CD8-positive, alpha-beta memory T cell (primary cell): ENCODE measurements at regions not wholly inside any gene's neighbourhood (a gene's known extent, or its start where the extent isn't known, plus 50 kb on each side); places are given as distances from the start of the nearest gene placed in this dataset.
"Not testable (repeated sequence)": the region's sequence is repeated elsewhere in the genome, so short reads cannot be mapped to it uniquely, and the experiment has no call there.

ENCODE experiments used
- CTCF ChIA-PET: fragments of 350-600 bp; sonication (Branson Sonifier 250); formaldehyde crosslinking; loops from one replicate; lab custom pipeline; 2021; ENCODE audit warnings: antibody characterized with exemption; lab: Charles Lee
- POLR2A ChIA-PET: fragments of 350-600 bp; sonication (Branson Sonifier 250); formaldehyde crosslinking; loops from one replicate; lab custom pipeline; 2021; ENCODE audit warnings: antibody characterized with exemption; lab: Charles Lee
- DNase-seq, 5 donors: peaks; one replicate each; pipeline versions ENCODE4 v3.0.0 to v3.0.0-alpha.2; 2020 to 2022; ENCODE audit warnings: mixed read lengths in 1 of 5
- H3K27ac ChIP-seq: one replicate; pipeline ENCODE4 v1.7.0; 2013; ENCODE audit warnings: low read depth, mild to moderate bottlenecking, low read length, moderate library complexity
- H3K27me3 ChIP-seq: 2 replicates; pipeline ENCODE4 v1.7.0; 2013; ENCODE audit warnings: low read length, mild to moderate bottlenecking; ENCODE audit not compliant: insufficient read depth, poor library complexity, severe bottlenecking
- H3K36me3 ChIP-seq: 2 replicates; pipeline ENCODE4 v1.7.0; 2013; ENCODE audit warnings: mild to moderate bottlenecking, low read length, moderate library complexity; ENCODE audit not compliant: insufficient read depth
- H3K4me1 ChIP-seq: 2 replicates; pipeline ENCODE4 v1.7.0; 2013; ENCODE audit warnings: mild to moderate bottlenecking, low read length, moderate library complexity; ENCODE audit not compliant: insufficient read depth
- H3K4me3 ChIP-seq: 2 replicates; pipeline ENCODE4 v1.7.0; 2013; ENCODE audit warnings: mild to moderate bottlenecking, low read length
- H3K9me3 ChIP-seq: 2 replicates; pipeline ENCODE4 v1.7.0; 2013; ENCODE audit warnings: mild to moderate bottlenecking, low read length
- H3K27ac Mint-ChIP-seq, 8 donors: one replicate each; pipeline ENCODE4 v1.8.0; 2020 to 2021; ENCODE audit warnings: mixed read lengths in 8 of 8, mild to moderate bottlenecking in 6 of 8, inconsistent platforms in 3 of 8, moderate library complexity in 3 of 8
- H3K27me3 Mint-ChIP-seq, 2 donors: one replicate each; pipeline ENCODE4 v1.8.0; 2020 to 2021; ENCODE audit warnings: mixed read lengths in 2 of 2, mild to moderate bottlenecking in 1 of 2, moderate library complexity in 1 of 2
- H3K36me3 Mint-ChIP-seq, 3 donors: one replicate each; pipeline ENCODE4 v1.8.0; 2020 to 2021; ENCODE audit warnings: mixed read lengths in 3 of 3, inconsistent platforms in 1 of 3, mild to moderate bottlenecking in 1 of 3
- H3K4me1 Mint-ChIP-seq, 3 donors: one replicate each; pipeline ENCODE4 v1.8.0; 2020 to 2021; ENCODE audit warnings: mixed read lengths in 3 of 3, inconsistent platforms in 1 of 3, mild to moderate bottlenecking in 1 of 3
- H3K4me3 Mint-ChIP-seq, 7 donors: one replicate each; pipeline ENCODE4 v1.8.0; 2020 to 2021; ENCODE audit warnings: mixed read lengths in 7 of 7, mild to moderate bottlenecking in 6 of 7, moderate library complexity in 4 of 7, inconsistent platforms in 2 of 7
- H3K9me3 Mint-ChIP-seq, 5 donors: one replicate each; pipeline ENCODE4 v1.8.0; 2020 to 2022; ENCODE audit warnings: mixed read lengths in 5 of 5, mild to moderate bottlenecking in 3 of 5, moderate library complexity in 2 of 5, inconsistent platforms in 1 of 5

GRCh38 chr2:35960596-35960995, 395.0 kb upstream of the CRIM1 start:
- ChIA-PET CTCF (no interaction called here), POLR2A (no interaction called here)
- Mint-ChIP-seq H3K36me3 (no peaks in the 10 kb centered on the region), H3K4me1 (no peaks in the 10 kb centered on the region), H3K27me3 (no peaks in the 10 kb centered on the region), H3K27ac (no peak overlapping the region), H3K9me3 (peaks cover 0 to 3% (median 0%) of the 10 kb centered on the region in 5 donors), H3K4me3 (no peak overlapping the region)
- no peak overlapping the region for H3K27ac ChIP-seq
- no peaks in the 10 kb centered on the region for H3K36me3 ChIP-seq
- no peaks in the 10 kb centered on the region for H3K9me3 ChIP-seq
- no peak for DNase-seq
- H3K4me3 ChIP-seq: no peak overlapping the region
- H3K27me3 ChIP-seq: no peaks in the 10 kb centered on the region
- H3K4me1 ChIP-seq: no peaks in the 10 kb centered on the region

- H3K27me3 ChIP-seq, H3K27ac Mint-ChIP-seq, H3K4me3 ChIP-seq, H3K4me1 ChIP-seq, POLR2A ChIA-PET, CTCF ChIA-PET, H3K4me1 Mint-ChIP-seq, H3K36me3 Mint-ChIP-seq, H3K27me3 Mint-ChIP-seq, H3K9me3 ChIP-seq, DNase-seq, H3K27ac ChIP-seq, H3K9me3 Mint-ChIP-seq, H3K4me3 Mint-ChIP-seq, H3K36me3 ChIP-seq: not testable (repeated sequence)
Measured at GRCh38 chr2:35957053-35957452, 398.5 kb upstream of the CRIM1 start.

GRCh38 chr2:35946478-35946877, 409.1 kb upstream of the CRIM1 start:
- Mint-ChIP-seq H3K27ac (peak overlapping the region in 1 of 8 donors; percentile 22), H3K9me3 (no peaks in the 10 kb centered on the region), H3K4me3 (no peak overlapping the region), H3K27me3 (peaks cover 0 to 2% of the 10 kb centered on the region in 2 donors), H3K4me1 (no peaks in the 10 kb centered on the region), H3K36me3 (no peaks in the 10 kb centered on the region)
- ChIA-PET CTCF (no interaction called here), POLR2A (no interaction called here)
- Histone ChIP-seq H3K4me3 (no peak overlapping the region), H3K36me3 (no peaks in the 10 kb centered on the region), H3K4me1 (no peaks in the 10 kb centered on the region), H3K27me3 (no peaks in the 10 kb centered on the region), H3K27ac (no peak overlapping the region), H3K9me3 (no peaks in the 10 kb centered on the region)
- DNase-seq: no peak

GRCh38 chr2:35938838-35939237, 416.7 kb upstream of the CRIM1 start:
- Mint-ChIP-seq H3K27me3 (peaks cover 1 to 23% of the 10 kb centered on the region in 2 donors), H3K36me3 (no peaks in the 10 kb centered on the region), H3K4me1 (no peaks in the 10 kb centered on the region), H3K9me3 (no peaks in the 10 kb centered on the region), H3K4me3 (no peak overlapping the region), H3K27ac (no peak overlapping the region)
- no peaks in the 10 kb centered on the region for H3K27me3 ChIP-seq
- no peaks in the 10 kb centered on the region for H3K36me3 ChIP-seq
- H3K4me1 ChIP-seq: no peaks in the 10 kb centered on the region
- no peak overlapping the region for H3K27ac ChIP-seq
- no peaks in the 10 kb centered on the region for H3K9me3 ChIP-seq
- ChIA-PET POLR2A (no interaction called here), CTCF (no interaction called here)
- H3K4me3 ChIP-seq: no peak overlapping the region
- no peak for DNase-seq

GRCh38 chr2:35933031-35933430, 422.5 kb upstream of the CRIM1 start:
- Histone ChIP-seq H3K27ac (no peak overlapping the region), H3K4me3 (no peak overlapping the region), H3K27me3 (no peaks in the 10 kb centered on the region), H3K36me3 (no peaks in the 10 kb centered on the region), H3K9me3 (no peaks in the 10 kb centered on the region), H3K4me1 (no peaks in the 10 kb centered on the region)
- no peak overlapping the region for H3K4me3 Mint-ChIP-seq
- ChIA-PET CTCF (no interaction called here), POLR2A (no interaction called here)
- no peak for DNase-seq
- peaks cover 0 to 2% (median 0%) of the 10 kb centered on the region in 5 donors for H3K9me3 Mint-ChIP-seq
- H3K27me3 Mint-ChIP-seq: peaks cover 2 to 27% of the 10 kb centered on the region in 2 donors
- no peak overlapping the region for H3K27ac Mint-ChIP-seq
- H3K36me3 Mint-ChIP-seq: no peaks in the 10 kb centered on the region
- H3K4me1 Mint-ChIP-seq: no peaks in the 10 kb centered on the region

GRCh38 chr2:35932276-35932963, 423.2 kb upstream of the CRIM1 start:
- Histone ChIP-seq H3K4me1 (no peaks in the 10 kb centered on the region), H3K9me3 (no peaks in the 10 kb centered on the region), H3K4me3 (no peak overlapping the region), H3K36me3 (no peaks in the 10 kb centered on the region), H3K27me3 (no peaks in the 10 kb centered on the region), H3K27ac (no peak overlapping the region)
- ChIA-PET POLR2A (no interaction called here), CTCF (no interaction called here)
- peaks cover 0 to 4% (median 0%) of the 10 kb centered on the region in 5 donors for H3K9me3 Mint-ChIP-seq
- DNase-seq: no peak
- no peaks in the 10 kb centered on the region for H3K36me3 Mint-ChIP-seq
- peaks cover 2 to 27% of the 10 kb centered on the region in 2 donors for H3K27me3 Mint-ChIP-seq
- H3K4me1 Mint-ChIP-seq: no peaks in the 10 kb centered on the region
- no peak overlapping the region for H3K27ac Mint-ChIP-seq
- no peak overlapping the region for H3K4me3 Mint-ChIP-seq

- peaks cover 2 to 27% of the 10 kb centered on the region in 2 donors for H3K27me3 Mint-ChIP-seq
- H3K27ac Mint-ChIP-seq: peak overlapping the region in 1 of 8 donors; percentile 19
- POLR2A ChIA-PET: no interaction called here
Measured at GRCh38 chr2:35931626-35932025, 424.0 kb upstream of the CRIM1 start.

GRCh38 chr2:35931115-35931514, 424.5 kb upstream of the CRIM1 start:
- CTCF ChIA-PET: no interaction called here
- Histone ChIP-seq H3K9me3 (no peaks in the 10 kb centered on the region), H3K36me3 (no peaks in the 10 kb centered on the region)

More at GRCh38 chr2:35931626-35932025, 424.0 kb upstream of the CRIM1 start:
- Histone ChIP-seq H3K4me3 (no peak overlapping the region), H3K4me1 (no peaks in the 10 kb centered on the region), H3K9me3 (no peaks in the 10 kb centered on the region), H3K27ac (no peak overlapping the region), H3K27me3 (no peaks in the 10 kb centered on the region), H3K36me3 (no peaks in the 10 kb centered on the region)
- Mint-ChIP-seq H3K36me3 (no peaks in the 10 kb centered on the region), H3K4me3 (no peak overlapping the region), H3K9me3 (peaks cover 0 to 4% (median 0%) of the 10 kb centered on the region in 5 donors), H3K4me1 (no peaks in the 10 kb centered on the region)
- CTCF ChIA-PET: no interaction called here
- DNase-seq: no peak

More at GRCh38 chr2:35931115-35931514, 424.5 kb upstream of the CRIM1 start:
- no peaks in the 10 kb centered on the region for H3K4me1 ChIP-seq
- H3K27ac ChIP-seq: no peak overlapping the region
- Mint-ChIP-seq H3K36me3 (no peaks in the 10 kb centered on the region), H3K27ac (no peak overlapping the region), H3K4me1 (no peaks in the 10 kb centered on the region), H3K4me3 (no peak overlapping the region), H3K27me3 (peaks cover 2 to 25% of the 10 kb centered on the region in 2 donors), H3K9me3 (peaks cover 0 to 4% (median 0%) of the 10 kb centered on the region in 5 donors)
- H3K4me3 ChIP-seq: no peak overlapping the region
- H3K27me3 ChIP-seq: no peaks in the 10 kb centered on the region
- POLR2A ChIA-PET: no interaction called here
- no peak for DNase-seq
